ENCODE measurements at regions not wholly inside any gene's neighbourhood (a gene's known extent, or its start where the extent isn't known, plus 50 kb on each side); places are given as distances from the start of the nearest gene placed in this dataset.

- Histone ChIP-seq H3K56ac (ENCODE audit: extremely low read depth, insufficient read depth, low read length) (no peak overlapping the region), H3K14ac (replicated peaks; ENCODE audit: low read depth, low read length) (no peak overlapping the region), H3K4ac (ENCODE audit: low read depth, low read length) (no peak overlapping the region), H3K9me3 (ENCODE audit: control insufficient read depth, insufficient read depth, low read length) (peaks cover 16% of the 10 kb centered on the region), H3K27ac (ENCODE audit: insufficient read depth, low read length) (no peak overlapping the region), H3K36me3 (ENCODE audit: control insufficient read depth, insufficient read depth, low read length) (no peaks in the 10 kb centered on the region), H3K79me1 (ENCODE audit: low read depth in 1 of 2, low read length in 2 of 2) (no peaks in the 10 kb centered on the region), H4K8ac (ENCODE audit: low read depth in 2 of 2, low read length in 2 of 2) (no peak overlapping the region), H4K5ac (ENCODE audit: low read depth, low read length) (no peak overlapping the region), H3K9me1 (ENCODE audit: insufficient read depth, low read length) (no peaks in the 10 kb centered on the region), H2BK5ac (ENCODE audit: low read depth, low read length, poor library complexity, severe bottlenecking) (no peak overlapping the region), H2AK9ac (replicated peaks; ENCODE audit: low read depth, low read length, poor library complexity) (no peak overlapping the region), H2BK20ac (ENCODE audit: low read depth, low read length) (no peak overlapping the region), H3K9ac (ENCODE audit: low read depth, low read length) (no peak overlapping the region), H3K23ac (ENCODE audit: low read depth, low read length) (no peak overlapping the region), H3K4me2 (ENCODE audit: low read depth, low read length) (no peak overlapping the region), H3K27me3 (ENCODE audit: control insufficient read depth, insufficient read depth, low read length) (no peaks in the 10 kb centered on the region), H4K91ac (ENCODE audit: insufficient read depth, low read depth, low read length) (no peak overlapping the region), H2AK5ac (ENCODE audit: low read depth, low read length) (no peak overlapping the region), H2AFZ (replicated peaks; ENCODE audit: low read length, poor library complexity) (no peak overlapping the region), H4K20me1 (ENCODE audit: insufficient read depth, low read length) (no peaks in the 10 kb centered on the region), H2BK15ac (ENCODE audit: low read depth, low read length) (no peak overlapping the region), H3K18ac (ENCODE audit: low read depth, low read length) (no peak overlapping the region), H2BK120ac (ENCODE audit: low read depth, low read length) (no peak overlapping the region), H3K4me3 (ENCODE audit: insufficient read depth, low read depth, low read length) (no peak overlapping the region), H3K4me1 (ENCODE audit: control insufficient read depth, insufficient read depth, low read length) (no peaks in the 10 kb centered on the region)
- WGBS, 2 experiments (ENCODE audit: extremely low coverage in 2 of 2, insufficient read length in 1 of 2): 28% methylated on average over 2 of the region's 6 CpGs; no CpG with 5 or more reads in 1 of the 2 experiments
- BruUV-seq (replicated peaks): no TSS peak
- CTCF ChIA-PET: no interaction called here
- ATAC-seq (ENCODE audit: low read depth) (no peak), DNase-seq (no peak)
- intact Hi-C loops (cut with micrococcal nuclease) (no loop called here), in situ Hi-C loops (cut with MboI; ENCODE audit: low sequenced_read_pairs) (no loop called here), dilution Hi-C loops (cut with HindIII; ENCODE audit: low sequenced_read_pairs, unreplicated experiment) (no loop called here)
- POLR2A ChIA-PET (ENCODE audit: unreplicated experiment): no interaction called here
- no peak for TF ChIP-seq RFX5 (IDR thresholded peaks at IDR 0.05; ENCODE audit: low read depth, low read length)
- no peak for TF ChIP-seq POLR2A (IDR thresholded peaks at IDR 0.05; ENCODE audit: low read depth, low read length)
- TF ChIP-seq CEBPB (IDR thresholded peaks at IDR 0.05; ENCODE audit: low read depth, low read length): no peak
- no peak for TF ChIP-seq FOS (IDR thresholded peaks at IDR 0.05; ENCODE audit: low read depth, low read length)
- TF ChIP-seq SMC3 (IDR thresholded peaks at IDR 0.05; ENCODE audit: low read depth, low read length): no peak
- TF ChIP-seq, protein P1, sequence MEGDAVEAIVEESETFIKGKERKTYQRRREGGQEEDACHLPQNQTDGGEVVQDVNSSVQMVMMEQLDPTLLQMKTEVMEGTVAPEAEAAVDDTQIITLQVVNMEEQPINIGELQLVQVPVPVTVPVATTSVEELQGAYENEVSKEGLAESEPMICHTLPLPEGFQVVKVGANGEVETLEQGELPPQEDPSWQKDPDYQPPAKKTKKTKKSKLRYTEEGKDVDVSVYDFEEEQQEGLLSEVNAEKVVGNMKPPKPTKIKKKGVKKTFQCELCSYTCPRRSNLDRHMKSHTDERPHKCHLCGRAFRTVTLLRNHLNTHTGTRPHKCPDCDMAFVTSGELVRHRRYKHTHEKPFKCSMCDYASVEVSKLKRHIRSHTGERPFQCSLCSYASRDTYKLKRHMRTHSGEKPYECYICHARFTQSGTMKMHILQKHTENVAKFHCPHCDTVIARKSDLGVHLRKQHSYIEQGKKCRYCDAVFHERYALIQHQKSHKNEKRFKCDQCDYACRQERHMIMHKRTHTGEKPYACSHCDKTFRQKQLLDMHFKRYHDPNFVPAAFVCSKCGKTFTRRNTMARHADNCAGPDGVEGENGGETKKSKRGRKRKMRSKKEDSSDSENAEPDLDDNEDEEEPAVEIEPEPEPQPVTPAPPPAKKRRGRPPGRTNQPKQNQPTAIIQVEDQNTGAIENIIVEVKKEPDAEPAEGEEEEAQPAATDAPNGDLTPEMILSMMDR (conservative IDR thresholded peaks at IDR 0.05; ENCODE audit: low read depth, low read length): no peak
- TF ChIP-seq RCOR1 (IDR thresholded peaks at IDR 0.05; ENCODE audit: insufficient replicate concordance, low read length): no peak
- TF ChIP-seq CHD1 (IDR thresholded peaks at IDR 0.05; ENCODE audit: low read depth, low read length): no peak
- no peak for TF ChIP-seq MAFK (IDR thresholded peaks at IDR 0.05; ENCODE audit: low read depth, low read length)
- TF ChIP-seq BHLHE40 (IDR thresholded peaks at IDR 0.05; ENCODE audit: low read depth, low read length): no peak
- TF ChIP-seq MXI1 (IDR thresholded peaks at IDR 0.05; ENCODE audit: borderline replicate concordance, low read depth, low read length): no peak
- TF ChIP-seq RAD21 (IDR thresholded peaks at IDR 0.05; ENCODE audit: low read length): no peak
Measured at GRCh38 chr7:67711706-67712105, 715.1 kb downstream of the TYW1 start.

Data from IMR-90 (cell line).